ENCODE measurements at regions not wholly inside any gene's neighbourhood (a gene's known extent, or its start where the extent isn't known, plus 50 kb on each side); places are given as distances from the start of the nearest gene placed in this dataset.

DNA sequence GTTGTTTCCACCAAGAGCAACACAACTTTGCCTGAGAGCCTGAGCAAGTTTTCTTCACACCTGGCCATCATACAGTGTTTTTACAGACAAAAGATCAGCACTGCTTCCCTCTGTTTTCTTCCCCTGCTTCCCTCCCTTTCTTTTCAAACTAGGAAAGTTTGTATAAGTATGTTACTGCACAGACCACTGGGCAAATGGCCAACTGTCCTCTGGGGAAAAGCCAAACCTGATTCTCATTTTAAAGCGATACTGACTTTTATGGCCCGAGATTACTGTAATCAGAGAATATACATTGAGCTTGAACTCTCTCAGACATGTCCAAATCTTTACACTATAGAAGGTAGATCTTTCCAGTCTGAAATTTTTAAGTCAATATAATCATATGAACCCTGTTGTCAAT lies 415.0 kb downstream of the NFIB start:
- no peaks in the 10 kb centered on the region for H3K36me3 ChIP-seq
- H3K9me3 ChIP-seq = no peaks in the 10 kb centered on the region
- no peak overlapping the region for H3K4me3 ChIP-seq
- H3K27me3 ChIP-seq = no peaks in the 10 kb centered on the region
- TF ChIP-seq, protein P1, sequence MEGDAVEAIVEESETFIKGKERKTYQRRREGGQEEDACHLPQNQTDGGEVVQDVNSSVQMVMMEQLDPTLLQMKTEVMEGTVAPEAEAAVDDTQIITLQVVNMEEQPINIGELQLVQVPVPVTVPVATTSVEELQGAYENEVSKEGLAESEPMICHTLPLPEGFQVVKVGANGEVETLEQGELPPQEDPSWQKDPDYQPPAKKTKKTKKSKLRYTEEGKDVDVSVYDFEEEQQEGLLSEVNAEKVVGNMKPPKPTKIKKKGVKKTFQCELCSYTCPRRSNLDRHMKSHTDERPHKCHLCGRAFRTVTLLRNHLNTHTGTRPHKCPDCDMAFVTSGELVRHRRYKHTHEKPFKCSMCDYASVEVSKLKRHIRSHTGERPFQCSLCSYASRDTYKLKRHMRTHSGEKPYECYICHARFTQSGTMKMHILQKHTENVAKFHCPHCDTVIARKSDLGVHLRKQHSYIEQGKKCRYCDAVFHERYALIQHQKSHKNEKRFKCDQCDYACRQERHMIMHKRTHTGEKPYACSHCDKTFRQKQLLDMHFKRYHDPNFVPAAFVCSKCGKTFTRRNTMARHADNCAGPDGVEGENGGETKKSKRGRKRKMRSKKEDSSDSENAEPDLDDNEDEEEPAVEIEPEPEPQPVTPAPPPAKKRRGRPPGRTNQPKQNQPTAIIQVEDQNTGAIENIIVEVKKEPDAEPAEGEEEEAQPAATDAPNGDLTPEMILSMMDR (IDR thresholded peaks at IDR 0.05) = no peak
- WGBS, 2 donors (ENCODE audit: low coverage in 1 of 2) = 40 to 100% methylated on average over 1 to 2 of the region's 2 CpGs
- H3K4me1 ChIP-seq = peaks cover 0 to 23% (median 0%) of the 10 kb centered on the region in 3 donors
- no peak for ATAC-seq
- H3K27ac ChIP-seq = peak overlapping the region in 1 of 4 donors; percentile 58

DNA sequence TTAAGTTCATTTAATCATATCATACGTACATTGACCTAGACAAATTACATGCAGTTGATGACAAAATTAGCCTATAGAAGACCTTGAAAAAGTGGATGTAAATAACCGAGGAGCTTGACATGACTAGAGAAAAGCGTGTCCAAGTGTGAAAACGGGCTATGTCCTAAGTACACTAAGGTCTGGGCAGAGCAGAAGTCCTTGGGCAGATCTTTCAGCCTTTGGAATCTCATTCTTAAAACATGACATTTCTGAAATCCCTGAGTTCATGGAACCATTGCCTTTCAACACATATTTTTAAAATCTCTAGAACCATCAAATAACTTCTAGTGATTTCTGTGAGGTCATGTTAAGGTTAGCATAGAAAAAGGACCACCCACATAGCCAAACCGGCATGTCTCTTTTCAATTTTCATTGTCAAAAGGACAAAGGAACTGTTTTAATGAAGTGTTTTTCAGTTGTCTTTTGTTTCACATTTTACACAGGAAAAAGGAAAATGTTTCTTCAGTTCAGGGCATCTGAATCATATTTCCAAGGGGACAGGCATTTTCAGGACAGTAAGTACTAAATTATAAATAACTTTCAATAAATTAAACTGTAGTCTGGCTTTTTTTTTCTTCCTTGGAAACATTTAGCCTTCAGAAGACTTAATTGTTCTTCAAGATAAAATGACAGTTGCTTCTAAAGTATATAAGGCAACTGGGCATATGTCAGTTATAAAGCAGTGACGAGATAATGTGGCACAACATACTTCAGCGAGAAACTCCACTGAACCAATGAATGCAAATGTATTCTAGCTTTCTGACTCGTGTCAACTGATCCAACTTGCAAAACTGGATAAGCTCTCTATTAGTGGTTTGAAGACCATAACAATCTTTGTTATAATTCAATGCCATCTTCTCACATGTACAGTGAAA lies 416.8 kb downstream of the NFIB start:
- WGBS, 2 donors (ENCODE audit: low coverage in 1 of 2) = 63 to 80% methylated on average over 8 of the region's 8 CpGs
- TF ChIP-seq, protein P1 (IDR thresholded peaks at IDR 0.05) = no peak
- no peak for TF ChIP-seq POLR2AphosphoS5 (IDR thresholded peaks at IDR 0.05)
- no peak for TF ChIP-seq POLR2A (IDR thresholded peaks at IDR 0.05)
- TF ChIP-seq EP300 (IDR thresholded peaks at IDR 0.05) = no peak
- H3K27me3 ChIP-seq = no peaks in the 10 kb centered on the region
- H3K4me1 ChIP-seq = peaks cover 0 to 23% (median 0%) of the 10 kb centered on the region in 3 donors
- H3K4me3 ChIP-seq = no peak overlapping the region
- no peaks in the 10 kb centered on the region for H3K36me3 ChIP-seq
- no peaks in the 10 kb centered on the region for H3K9me3 ChIP-seq
- ATAC-seq = no peak
- H3K27ac ChIP-seq = peak overlapping the region in 3 of 4 donors; percentile 5 to 26 (median 24)

DNA sequence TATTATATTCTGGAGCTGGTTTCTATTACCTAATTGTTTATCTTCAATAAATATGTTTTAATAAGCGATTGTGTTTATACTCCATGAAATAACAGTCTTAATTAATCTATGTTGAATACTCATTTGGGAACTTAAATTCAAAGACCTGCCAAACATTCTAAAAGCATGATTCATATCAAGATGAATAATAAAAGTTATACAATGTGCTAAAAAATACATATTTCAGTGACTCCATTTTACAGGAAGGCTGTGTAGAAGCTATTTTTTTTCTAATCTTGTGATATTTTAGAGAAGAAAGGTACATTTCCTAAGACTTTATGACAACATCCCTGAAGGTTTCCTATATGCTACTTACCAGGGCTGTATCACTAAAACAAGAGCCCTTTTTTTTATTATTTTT lies 417.9 kb downstream of the NFIB start:
- 25 to 29% methylated on average over 1 of the region's 1 CpG for WGBS, 2 donors (ENCODE audit: low coverage in 1 of 2)
- Histone ChIP-seq H3K4me1 (peaks cover 0 to 23% (median 0%) of the 10 kb centered on the region in 3 donors), H3K36me3 (no peaks in the 10 kb centered on the region), H3K27me3 (no peaks in the 10 kb centered on the region), H3K9me3 (no peaks in the 10 kb centered on the region), H3K27ac (peak overlapping the region in 1 of 4 donors; percentile 26), H3K4me3 (no peak overlapping the region)
- no peak for ATAC-seq
- TF ChIP-seq POLR2AphosphoS5 (IDR thresholded peaks at IDR 0.05) (no peak), POLR2A (IDR thresholded peaks at IDR 0.05) (no peak), EP300 (IDR thresholded peaks at IDR 0.05) (no peak)
- TF ChIP-seq, protein P1 (IDR thresholded peaks at IDR 0.05) = no peak

DNA sequence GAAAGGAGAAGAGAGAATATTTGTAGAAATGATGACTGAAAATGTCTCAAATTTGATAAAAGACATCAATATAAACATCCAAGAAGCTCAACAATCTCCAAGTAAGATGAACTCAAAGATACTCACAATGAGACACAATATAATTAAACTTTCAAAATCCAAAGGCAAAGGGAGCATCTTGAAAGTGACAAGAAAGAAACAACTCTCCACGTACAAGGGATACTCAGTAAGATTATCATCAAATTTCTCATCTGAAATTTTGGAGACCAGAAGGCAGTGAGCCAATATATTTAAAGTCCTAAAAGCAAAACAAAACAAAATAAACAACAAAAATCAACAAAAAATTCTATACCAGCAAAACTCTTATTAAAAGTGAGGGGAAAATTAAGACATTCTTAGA lies 428.7 kb downstream of the NFIB start:
- Histone ChIP-seq H3K36me3 (no peaks in the 10 kb centered on the region), H3K4me1 (no peaks in the 10 kb centered on the region), H3K9me3 (peaks cover 0 to 23% (median 0%) of the 10 kb centered on the region in 3 donors), H3K27ac (no peak overlapping the region), H3K27me3 (no peaks in the 10 kb centered on the region), H3K4me3 (no peak overlapping the region)
- TF ChIP-seq POLR2A (IDR thresholded peaks at IDR 0.05) (no peak), EP300 (IDR thresholded peaks at IDR 0.05) (no peak), POLR2AphosphoS5 (IDR thresholded peaks at IDR 0.05) (no peak)
- TF ChIP-seq, protein P1 (IDR thresholded peaks at IDR 0.05) = no peak
- WGBS, 2 donors (ENCODE audit: low coverage in 1 of 2) = 67 to 91% methylated on average over 1 of the region's 1 CpG
- ATAC-seq = no peak

DNA sequence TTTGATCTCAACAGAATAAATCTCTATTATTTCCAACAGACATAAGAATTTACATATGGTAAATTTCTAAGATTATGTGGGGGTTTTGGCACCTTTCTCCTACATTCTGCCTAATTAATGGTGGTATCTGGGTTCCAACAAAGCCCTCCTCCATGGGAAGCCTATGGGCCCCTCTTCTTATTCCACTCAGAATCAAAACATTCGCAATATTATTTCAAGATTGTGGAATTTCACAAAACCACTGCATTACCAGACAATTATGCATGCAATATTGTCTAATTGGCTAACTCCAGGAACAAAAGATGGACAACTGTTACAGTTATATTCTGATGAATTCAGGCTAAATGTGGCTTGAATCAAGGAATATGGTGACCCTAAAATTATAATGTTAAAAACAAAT lies 434.0 kb downstream of the NFIB start:
- peaks cover 0 to 6% (median 0%) of the 10 kb centered on the region in 3 donors for H3K9me3 ChIP-seq
- TF ChIP-seq EP300 (IDR thresholded peaks at IDR 0.05) = no peak
- no peak for ATAC-seq
- 80 to 100% methylated on average over 1 of the region's 1 CpG for WGBS, 2 donors (ENCODE audit: low coverage in 1 of 2)
- H3K27me3 ChIP-seq = no peaks in the 10 kb centered on the region
- no peak overlapping the region for H3K4me3 ChIP-seq
- no peaks in the 10 kb centered on the region for H3K36me3 ChIP-seq
- no peaks in the 10 kb centered on the region for H3K4me1 ChIP-seq
- no peak overlapping the region for H3K27ac ChIP-seq

All from gastroesophageal sphincter (tissue), 4 donors.